ENCODE measurements at regions not wholly inside any gene's neighbourhood (a gene's known extent, or its start where the extent isn't known, plus 50 kb on each side); places are given as distances from the start of the nearest gene placed in this dataset.

GRCh38 chr16:77645764-77646163 lies 76.5 kb upstream of the NUDT7 start:
- no peak for FAIRE-seq
- Histone ChIP-seq H3K27me3 (ENCODE audit: control insufficient read depth in 2 of 2, insufficient read depth in 2 of 2, low read length in 2 of 2) (peaks cover 1 to 12% of the 10 kb centered on the region in 2 experiments), H3K4me2 (ENCODE audit: insufficient read depth, low read length) (no peak overlapping the region), H2AFZ (ENCODE audit: low read depth, low read length) (no peak overlapping the region), H3K9me3 (replicated peaks; ENCODE audit: control insufficient read depth, insufficient read depth, low read length) (no peaks in the 10 kb centered on the region), H4K20me1 (replicated peaks; ENCODE audit: control insufficient read depth, extremely low read depth, insufficient read depth, low read length) (no peaks in the 10 kb centered on the region), H3K4me3 (replicated peaks in 1 of 3; ENCODE audit: insufficient read depth in 1 of 3, low read depth in 1 of 3, low read length in 3 of 3) (no peak overlapping the region), H3K79me2 (ENCODE audit: control insufficient read depth, insufficient read depth, low read length) (no peaks in the 10 kb centered on the region), H3K9ac (replicated peaks; ENCODE audit: extremely low read depth, insufficient read depth, low read length) (no peak overlapping the region), H3K27ac (ENCODE audit: insufficient read depth, low read depth, low read length) (no peak overlapping the region), H3K4me1 (ENCODE audit: control insufficient read depth, extremely low read depth, insufficient read depth, low read length) (no peaks in the 10 kb centered on the region), H3K36me3 (ENCODE audit: control insufficient read depth in 2 of 2, extremely low read depth in 1 of 2, insufficient read depth in 2 of 2, low read length in 2 of 2) (no peaks in the 10 kb centered on the region), H3K9me1 (replicated peaks; ENCODE audit: control insufficient read depth, extremely low read depth, insufficient read depth, low read length) (no peaks in the 10 kb centered on the region)
- no TSS peak for BruUV-seq (replicated peaks)
- DNase-seq (ENCODE audit: low read depth, low spot score): no peak
- CTCF ChIA-PET: no interaction called here
- POLR2A ChIA-PET: no interaction called here
- no peak for TF ChIP-seq POLR2A (IDR thresholded peaks at IDR 0.05; ENCODE audit: low read depth, low read length)
- TF ChIP-seq POLR2AphosphoS5 (IDR thresholded peaks at IDR 0.05; ENCODE audit: insufficient read depth, low read depth, low read length): no peak
- no peak for TF ChIP-seq JUN (IDR thresholded peaks at IDR 0.05; ENCODE audit: borderline replicate concordance, insufficient read depth, insufficient read length, low read depth)
- no peak for TF ChIP-seq FOS (IDR thresholded peaks at IDR 0.05; ENCODE audit: borderline replicate concordance, insufficient read depth, low read length)
- no peak for TF ChIP-seq GATA2 (IDR thresholded peaks at IDR 0.05; ENCODE audit: insufficient read depth, insufficient read length, low read depth, low read length)
- no peak for TF ChIP-seq CTCF (IDR thresholded peaks at IDR 0.05; ENCODE audit: extremely low read depth in 1 of 2, insufficient read depth in 1 of 2, low read depth in 1 of 2, low read length in 2 of 2)
- TF ChIP-seq MYC (IDR thresholded peaks at IDR 0.05; ENCODE audit: low read depth, low read length): no peak
- TF ChIP-seq EZH2 (IDR thresholded peaks at IDR 0.05; ENCODE audit: borderline replicate concordance, low read depth, low read length, severe bottlenecking): no peak
- no peak for TF ChIP-seq MAX (IDR thresholded peaks at IDR 0.05; ENCODE audit: insufficient read depth, insufficient read length)
- intact Hi-C loops (cut with micrococcal nuclease): no loop called here
- dilution Hi-C loops (cut with MboI; ENCODE audit: extremely low pct_ligation_motif_present, low sequenced_read_pairs): no loop called here

Data from endothelial cell of umbilical vein (primary cell).